ENCODE measurements at regions not wholly inside any gene's neighbourhood (a gene's known extent, or its start where the extent isn't known, plus 50 kb on each side); places are given as distances from the start of the nearest gene placed in this dataset.

DNA sequence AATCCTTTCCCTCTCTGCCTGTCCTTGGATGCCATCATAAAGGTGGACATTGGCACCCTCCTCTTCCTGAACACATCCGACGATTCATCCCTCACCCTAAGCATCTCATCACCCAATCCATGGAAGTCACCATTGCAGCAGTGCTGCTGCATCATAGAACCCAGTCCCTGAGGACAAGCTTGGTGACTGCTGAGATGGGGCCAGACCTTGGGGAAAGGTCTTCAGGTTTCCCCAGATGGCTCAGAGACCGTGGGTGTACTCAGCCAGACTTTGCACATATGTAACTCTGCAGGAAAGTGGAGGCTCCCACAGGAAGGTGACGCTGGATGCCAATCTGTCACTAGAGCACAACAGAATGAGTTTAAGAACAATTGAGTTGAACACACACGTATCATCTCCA is 202.2 kb downstream of the SOX11 start:
- DNase-seq (ENCODE audit: low read depth) = no peak
- Mint-ChIP-seq H3K4me1 (ENCODE audit: low read depth, unreplicated experiment) (no peaks in the 10 kb centered on the region), H3K27ac (ENCODE audit: unreplicated experiment) (no peak overlapping the region), H3K9me3 (ENCODE audit: unreplicated experiment) (no peaks in the 10 kb centered on the region), H3K27me3 (ENCODE audit: low read depth, unreplicated experiment) (no peaks in the 10 kb centered on the region), H3K4me3 (ENCODE audit: unreplicated experiment) (no peak overlapping the region), H3K36me3 (ENCODE audit: low read depth, unreplicated experiment) (no peaks in the 10 kb centered on the region)
- TF ChIP-seq, protein P1, sequence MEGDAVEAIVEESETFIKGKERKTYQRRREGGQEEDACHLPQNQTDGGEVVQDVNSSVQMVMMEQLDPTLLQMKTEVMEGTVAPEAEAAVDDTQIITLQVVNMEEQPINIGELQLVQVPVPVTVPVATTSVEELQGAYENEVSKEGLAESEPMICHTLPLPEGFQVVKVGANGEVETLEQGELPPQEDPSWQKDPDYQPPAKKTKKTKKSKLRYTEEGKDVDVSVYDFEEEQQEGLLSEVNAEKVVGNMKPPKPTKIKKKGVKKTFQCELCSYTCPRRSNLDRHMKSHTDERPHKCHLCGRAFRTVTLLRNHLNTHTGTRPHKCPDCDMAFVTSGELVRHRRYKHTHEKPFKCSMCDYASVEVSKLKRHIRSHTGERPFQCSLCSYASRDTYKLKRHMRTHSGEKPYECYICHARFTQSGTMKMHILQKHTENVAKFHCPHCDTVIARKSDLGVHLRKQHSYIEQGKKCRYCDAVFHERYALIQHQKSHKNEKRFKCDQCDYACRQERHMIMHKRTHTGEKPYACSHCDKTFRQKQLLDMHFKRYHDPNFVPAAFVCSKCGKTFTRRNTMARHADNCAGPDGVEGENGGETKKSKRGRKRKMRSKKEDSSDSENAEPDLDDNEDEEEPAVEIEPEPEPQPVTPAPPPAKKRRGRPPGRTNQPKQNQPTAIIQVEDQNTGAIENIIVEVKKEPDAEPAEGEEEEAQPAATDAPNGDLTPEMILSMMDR (IDR thresholded peaks at IDR 0.05; ENCODE audit: insufficient read depth, low read depth, low read length) = no peak
- Histone ChIP-seq H3K4me2 (ENCODE audit: low read length) (no peak overlapping the region), H3K4me3 (ENCODE audit: insufficient read depth, low read depth, low read length) (no peak overlapping the region), H3K79me2 (ENCODE audit: insufficient read depth, low read length) (no peaks in the 10 kb centered on the region), H3K27me3 (ENCODE audit: insufficient read depth, low read length) (no peaks in the 10 kb centered on the region), H3K36me3 (ENCODE audit: insufficient read depth, low read length) (no peaks in the 10 kb centered on the region), H3K9me3 (ENCODE audit: insufficient read depth, low read depth, low read length) (no peaks in the 10 kb centered on the region), H2AFZ (ENCODE audit: low read depth, low read length) (no peak overlapping the region), H3K27ac (ENCODE audit: low read depth, low read length) (no peak overlapping the region), H4K20me1 (ENCODE audit: insufficient read depth, low read length) (no peaks in the 10 kb centered on the region), H3K4me1 (ENCODE audit: insufficient read depth, low read length) (no peaks in the 10 kb centered on the region), H3K9ac (ENCODE audit: low read length) (no peak overlapping the region)
- no peak for FAIRE-seq

DNA sequence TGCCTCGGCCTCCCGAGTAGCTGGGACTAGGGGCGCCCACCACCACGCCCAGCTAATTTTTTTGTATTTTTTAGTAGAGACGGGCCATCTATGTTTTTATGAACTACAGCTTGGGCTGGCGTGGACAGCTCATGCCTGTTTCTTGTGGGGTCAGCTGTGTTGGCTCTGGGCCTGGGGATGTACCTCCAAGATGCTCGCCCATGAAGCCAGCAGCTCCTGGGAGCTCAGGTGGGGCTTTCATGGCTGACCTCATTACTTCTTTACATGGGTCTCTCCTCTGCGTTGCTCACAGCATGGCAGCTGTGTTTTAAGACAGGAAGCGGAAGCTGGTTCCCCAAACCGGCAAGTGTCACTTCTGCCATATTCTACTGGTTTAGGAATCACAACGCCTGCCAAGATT is 203.1 kb downstream of the SOX11 start:
- Histone ChIP-seq H3K9ac (ENCODE audit: low read length) (no peak overlapping the region), H3K4me2 (ENCODE audit: low read length) (no peak overlapping the region), H3K4me1 (ENCODE audit: insufficient read depth, low read length) (no peaks in the 10 kb centered on the region), H3K36me3 (ENCODE audit: insufficient read depth, low read length) (no peaks in the 10 kb centered on the region), H3K27ac (ENCODE audit: low read depth, low read length) (no peak overlapping the region), H3K79me2 (ENCODE audit: insufficient read depth, low read length) (no peaks in the 10 kb centered on the region), H4K20me1 (ENCODE audit: insufficient read depth, low read length) (no peaks in the 10 kb centered on the region), H3K4me3 (ENCODE audit: insufficient read depth, low read depth, low read length) (no peak overlapping the region), H3K27me3 (ENCODE audit: insufficient read depth, low read length) (no peaks in the 10 kb centered on the region), H2AFZ (ENCODE audit: low read depth, low read length) (no peak overlapping the region), H3K9me3 (ENCODE audit: insufficient read depth, low read depth, low read length) (no peaks in the 10 kb centered on the region)
- H3K4me3 Mint-ChIP-seq (ENCODE audit: unreplicated experiment) = no peak overlapping the region
- H3K4me1 Mint-ChIP-seq (ENCODE audit: low read depth, unreplicated experiment) = no peaks in the 10 kb centered on the region
- no peak for DNase-seq (ENCODE audit: low read depth)
- no peaks in the 10 kb centered on the region for H3K27me3 Mint-ChIP-seq (ENCODE audit: low read depth, unreplicated experiment)
- no peaks in the 10 kb centered on the region for H3K36me3 Mint-ChIP-seq (ENCODE audit: low read depth, unreplicated experiment)
- FAIRE-seq = no peak
- TF ChIP-seq, protein P1 (IDR thresholded peaks at IDR 0.05; ENCODE audit: insufficient read depth, low read depth, low read length) = no peak
- no peak for TF ChIP-seq EZH2 (IDR thresholded peaks at IDR 0.05; ENCODE audit: insufficient read depth, low read length)
- no peak overlapping the region for H3K27ac Mint-ChIP-seq (ENCODE audit: unreplicated experiment)
- H3K9me3 Mint-ChIP-seq (ENCODE audit: unreplicated experiment) = no peaks in the 10 kb centered on the region

DNA sequence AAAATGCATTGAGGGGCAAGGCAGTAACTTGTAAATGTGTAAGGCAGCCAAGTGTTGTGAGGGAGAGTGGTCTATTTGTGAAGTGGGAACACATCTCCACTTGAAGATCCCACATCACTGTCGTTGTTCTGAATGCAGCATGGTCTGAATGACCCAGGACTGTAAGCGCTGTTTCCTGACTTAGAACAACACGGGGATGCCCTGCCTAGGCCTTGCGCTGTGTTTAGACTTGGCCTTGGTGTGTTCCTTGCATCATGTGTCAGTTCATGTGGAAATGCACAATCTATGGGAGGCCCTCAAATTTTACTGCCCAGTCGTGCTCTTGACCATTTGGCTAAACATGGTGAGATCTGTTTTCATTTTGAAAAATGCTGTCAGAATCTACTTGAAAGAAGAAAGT is 205.1 kb downstream of the SOX11 start:
- Histone ChIP-seq H3K36me3 (ENCODE audit: insufficient read depth, low read length) (no peaks in the 10 kb centered on the region), H3K79me2 (ENCODE audit: insufficient read depth, low read length) (no peaks in the 10 kb centered on the region), H3K27ac (ENCODE audit: low read depth, low read length) (no peak overlapping the region), H3K4me2 (ENCODE audit: low read length) (no peak overlapping the region), H2AFZ (ENCODE audit: low read depth, low read length) (no peak overlapping the region), H3K4me1 (ENCODE audit: insufficient read depth, low read length) (no peaks in the 10 kb centered on the region), H3K9ac (ENCODE audit: low read length) (no peak overlapping the region), H3K27me3 (ENCODE audit: insufficient read depth, low read length) (no peaks in the 10 kb centered on the region), H3K9me3 (ENCODE audit: insufficient read depth, low read depth, low read length) (no peaks in the 10 kb centered on the region), H4K20me1 (ENCODE audit: insufficient read depth, low read length) (no peaks in the 10 kb centered on the region), H3K4me3 (ENCODE audit: insufficient read depth, low read depth, low read length) (no peak overlapping the region)
- H3K27ac Mint-ChIP-seq (ENCODE audit: unreplicated experiment) = no peak overlapping the region
- H3K4me3 Mint-ChIP-seq (ENCODE audit: unreplicated experiment) = no peak overlapping the region
- DNase-seq (ENCODE audit: low read depth) (no peak), FAIRE-seq (no peak)
- H3K36me3 Mint-ChIP-seq (ENCODE audit: low read depth, unreplicated experiment) = no peaks in the 10 kb centered on the region
- H3K4me1 Mint-ChIP-seq (ENCODE audit: low read depth, unreplicated experiment) = no peaks in the 10 kb centered on the region
- TF ChIP-seq, protein P1 (IDR thresholded peaks at IDR 0.05; ENCODE audit: insufficient read depth, low read depth, low read length) = no peak
- no peak for TF ChIP-seq EZH2 (IDR thresholded peaks at IDR 0.05; ENCODE audit: insufficient read depth, low read length)
- no peaks in the 10 kb centered on the region for H3K27me3 Mint-ChIP-seq (ENCODE audit: low read depth, unreplicated experiment)
- no peaks in the 10 kb centered on the region for H3K9me3 Mint-ChIP-seq (ENCODE audit: unreplicated experiment)
